Right lobe of liver (tissue), 4 donors: ENCODE measurements at regions not wholly inside any gene's neighbourhood (a gene's known extent, or its start where the extent isn't known, plus 50 kb on each side); places are given as distances from the start of the nearest gene placed in this dataset.

Experiments used
- CTCF ChIP-seq, 4 donors: fragments of 200-600 bp in 3 of 4; fragments of 450-650 bp in 1 of 4; IDR thresholded peaks; one replicate each; pipeline versions ENCODE4 v1.5.1 to v1.8.0; 2016 to 2022; ENCODE audit warnings: antibody characterized with exemption in 4 of 4, mild to moderate bottlenecking in 2 of 4
- POLR2A ChIP-seq: fragments of 450-650 bp; IDR thresholded peaks from one replicate; pipeline ENCODE4 v1.6.1; 2017; ENCODE audit warnings: antibody characterized with exemption, mild to moderate bottlenecking
- donor health status: DM: no; HTN: no; CAD: no.
- donor health status: DM: no; HTN: no; CAD: no.
- donor health status: DM: no; HTN: yes; CAD: no.

GRCh38 chr11:38809521-38809920 lies 2211.5 kb upstream of the RAG2 start:
- TF ChIP-seq CTCF (IDR thresholded peaks at IDR 0.05) = no peak
- no peak for TF ChIP-seq POLR2A
